ENCODE measurements at regions not wholly inside any gene's neighbourhood (a gene's known extent, or its start where the extent isn't known, plus 50 kb on each side); places are given as distances from the start of the nearest gene placed in this dataset.

GRCh38 chr7:46885167-46885566 is 696.7 kb downstream of the TNS3 start:
- no peak for DNase-seq (ENCODE audit: low read depth, low spot score)

GRCh38 chr7:46881507-46882127 is 700.3 kb downstream of the TNS3 start:
- DNase-seq (ENCODE audit: low read depth, low spot score), result no peak

GRCh38 chr7:46880508-46881196 is 701.3 kb downstream of the TNS3 start:
- no peak for DNase-seq (ENCODE audit: low read depth, low spot score)

GRCh38 chr7:46879783-46880182 is 702.1 kb downstream of the TNS3 start:
- peak; percentile 26 for DNase-seq (ENCODE audit: low read depth, low spot score)

GRCh38 chr7:46871516-46871915 is 710.4 kb downstream of the TNS3 start:
- DNase-seq (ENCODE audit: low read depth, low spot score), result no peak

GRCh38 chr7:46864716-46865115 is 717.2 kb downstream of the TNS3 start:
- DNase-seq (ENCODE audit: low read depth, low spot score), result no peak

GRCh38 chr7:46859963-46860475 is 721.9 kb downstream of the TNS3 start:
- DNase-seq (ENCODE audit: low read depth, low spot score), result peak; percentile 32

- DNase-seq (ENCODE audit: low read depth, low spot score), result no peak
Observed at GRCh38 chr7:46855851-46856250, 726.1 kb downstream of the TNS3 start.

- DNase-seq (ENCODE audit: low read depth, low spot score), result no peak
Observed at GRCh38 chr7:46854958-46855473, 726.9 kb downstream of the TNS3 start.

GRCh38 chr7:46853451-46853850 is 728.5 kb downstream of the TNS3 start:
- DNase-seq (ENCODE audit: low read depth, low spot score), result no peak

- no peak for DNase-seq (ENCODE audit: low read depth, low spot score)
Observed at GRCh38 chr7:46852795-46853194, 729.1 kb downstream of the TNS3 start.

GRCh38 chr7:46850563-46851330 is 731.2 kb downstream of the TNS3 start:
- no peak for DNase-seq (ENCODE audit: low read depth, low spot score)

GRCh38 chr7:46848944-46849343 is 733.0 kb downstream of the TNS3 start:
- DNase-seq (ENCODE audit: low read depth, low spot score), result peak; percentile 5

- no peak for DNase-seq (ENCODE audit: low read depth, low spot score)
Observed at GRCh38 chr7:46848311-46848710, 733.6 kb downstream of the TNS3 start.

- no peak for DNase-seq (ENCODE audit: low read depth, low spot score)
Observed at GRCh38 chr7:46847126-46847525, 734.8 kb downstream of the TNS3 start.

- DNase-seq (ENCODE audit: low read depth, low spot score), result no peak
Observed at GRCh38 chr7:46844486-46844885, 737.4 kb downstream of the TNS3 start.

- DNase-seq (ENCODE audit: low read depth, low spot score), result no peak
Observed at GRCh38 chr7:46841248-46841647, 740.7 kb downstream of the TNS3 start.

GRCh38 chr7:46839651-46840050 is 742.3 kb downstream of the TNS3 start:
- DNase-seq (ENCODE audit: low read depth, low spot score), result peak; percentile 52

GRCh38 chr7:46838463-46838862 is 743.4 kb downstream of the TNS3 start:
- no peak for DNase-seq (ENCODE audit: low read depth, low spot score)

GRCh38 chr7:46835556-46835955 is 746.4 kb downstream of the TNS3 start:
- DNase-seq (ENCODE audit: low read depth, low spot score), result no peak

GRCh38 chr7:46834921-46835320 is 747.0 kb downstream of the TNS3 start:
- DNase-seq (ENCODE audit: low read depth, low spot score), result no peak

- DNase-seq (ENCODE audit: low read depth, low spot score), result no peak
Observed at GRCh38 chr7:46833197-46833596, 748.7 kb downstream of the TNS3 start.

Data from pulmonary artery endothelial cell (primary cell).